H1 (cell line): ENCODE measurements at regions not wholly inside any gene's neighbourhood (a gene's known extent, or its start where the extent isn't known, plus 50 kb on each side); places are given as distances from the start of the nearest gene placed in this dataset.

Source experiments
- CBX5 ChIP-seq: fragments of 300-800, 300-1000 bp; sonication (generic); IDR thresholded peaks from 2 replicates; pipeline ENCODE4 v1.7.1; 2016; ENCODE audit warnings: antibody characterized with exemption, low read length, low read depth
- EP300 ChIP-seq, 2 experiments: IDR thresholded peaks; 1 replicate in 1 of 2; 2 replicates in 1 of 2; pipeline ENCODE4 v1.6.1; 2011 to 2012; ENCODE audit warnings: low read depth in 2 of 2, low read length in 2 of 2, mild to moderate bottlenecking in 2 of 2, borderline replicate concordance in 1 of 2, inconsistent platforms in 1 of 2, moderate library complexity in 1 of 2
- PHF8 ChIP-seq: fragments of 200-600 bp; sonication (generic); conservative IDR thresholded peaks from 2 replicates; pipeline ENCODE4 v1.7.1; 2012; ENCODE audit warnings: low read depth, mild to moderate bottlenecking, inconsistent platforms, low read length, moderate library complexity
- POLR2A ChIP-seq, 2 experiments: IDR thresholded peaks; 1 replicate in 1 of 2; 2 replicates in 1 of 2; pipeline ENCODE4 v1.6.1; 2011; ENCODE audit warnings: low read depth in 2 of 2, low read length in 2 of 2, mild to moderate bottlenecking in 2 of 2; ENCODE audit errors: control extremely low read depth in 1 of 2
- RXRA ChIP-seq: IDR thresholded peaks from 2 replicates; pipeline ENCODE4 v1.6.1; 2011; ENCODE audit warnings: low read depth, mild to moderate bottlenecking, low read length, moderate library complexity; ENCODE audit not compliant: insufficient read depth
- SRF ChIP-seq: IDR thresholded peaks from 2 replicates; pipeline ENCODE4 v1.6.1; 2011; ENCODE audit warnings: mild to moderate bottlenecking, low read depth, low read length, moderate library complexity
- TF ChIP-seq, protein P1 (sequence below): fragments of 300-600 bp; sonication (generic); IDR thresholded peaks from 2 replicates; pipeline ENCODE4 v1.7.1; 2012; ENCODE audit warnings: low read length, moderate library complexity, mild to moderate bottlenecking, inconsistent platforms; ENCODE audit not compliant: insufficient replicate concordance

DNA sequence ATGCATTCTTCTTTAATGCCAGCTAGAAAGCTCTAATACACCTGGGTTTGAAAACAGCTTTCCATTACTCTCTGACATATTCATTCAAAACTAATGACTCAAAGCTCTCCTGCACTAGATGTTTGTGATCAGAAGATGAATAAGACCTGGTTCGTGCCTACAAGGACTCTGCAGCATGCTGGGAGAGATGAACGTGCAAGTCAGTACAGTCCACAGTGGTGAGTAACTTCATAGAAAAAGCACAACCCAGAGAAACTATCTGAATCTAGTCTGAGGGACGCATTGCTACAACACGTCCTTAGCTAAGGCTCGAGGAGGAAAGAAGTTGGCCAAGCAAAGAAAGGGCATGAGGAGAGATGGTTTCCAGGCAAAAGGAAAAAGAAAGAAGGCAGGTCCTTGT, 234.3 kb downstream of the OSR1 start (continued):
- TF ChIP-seq, protein P1, sequence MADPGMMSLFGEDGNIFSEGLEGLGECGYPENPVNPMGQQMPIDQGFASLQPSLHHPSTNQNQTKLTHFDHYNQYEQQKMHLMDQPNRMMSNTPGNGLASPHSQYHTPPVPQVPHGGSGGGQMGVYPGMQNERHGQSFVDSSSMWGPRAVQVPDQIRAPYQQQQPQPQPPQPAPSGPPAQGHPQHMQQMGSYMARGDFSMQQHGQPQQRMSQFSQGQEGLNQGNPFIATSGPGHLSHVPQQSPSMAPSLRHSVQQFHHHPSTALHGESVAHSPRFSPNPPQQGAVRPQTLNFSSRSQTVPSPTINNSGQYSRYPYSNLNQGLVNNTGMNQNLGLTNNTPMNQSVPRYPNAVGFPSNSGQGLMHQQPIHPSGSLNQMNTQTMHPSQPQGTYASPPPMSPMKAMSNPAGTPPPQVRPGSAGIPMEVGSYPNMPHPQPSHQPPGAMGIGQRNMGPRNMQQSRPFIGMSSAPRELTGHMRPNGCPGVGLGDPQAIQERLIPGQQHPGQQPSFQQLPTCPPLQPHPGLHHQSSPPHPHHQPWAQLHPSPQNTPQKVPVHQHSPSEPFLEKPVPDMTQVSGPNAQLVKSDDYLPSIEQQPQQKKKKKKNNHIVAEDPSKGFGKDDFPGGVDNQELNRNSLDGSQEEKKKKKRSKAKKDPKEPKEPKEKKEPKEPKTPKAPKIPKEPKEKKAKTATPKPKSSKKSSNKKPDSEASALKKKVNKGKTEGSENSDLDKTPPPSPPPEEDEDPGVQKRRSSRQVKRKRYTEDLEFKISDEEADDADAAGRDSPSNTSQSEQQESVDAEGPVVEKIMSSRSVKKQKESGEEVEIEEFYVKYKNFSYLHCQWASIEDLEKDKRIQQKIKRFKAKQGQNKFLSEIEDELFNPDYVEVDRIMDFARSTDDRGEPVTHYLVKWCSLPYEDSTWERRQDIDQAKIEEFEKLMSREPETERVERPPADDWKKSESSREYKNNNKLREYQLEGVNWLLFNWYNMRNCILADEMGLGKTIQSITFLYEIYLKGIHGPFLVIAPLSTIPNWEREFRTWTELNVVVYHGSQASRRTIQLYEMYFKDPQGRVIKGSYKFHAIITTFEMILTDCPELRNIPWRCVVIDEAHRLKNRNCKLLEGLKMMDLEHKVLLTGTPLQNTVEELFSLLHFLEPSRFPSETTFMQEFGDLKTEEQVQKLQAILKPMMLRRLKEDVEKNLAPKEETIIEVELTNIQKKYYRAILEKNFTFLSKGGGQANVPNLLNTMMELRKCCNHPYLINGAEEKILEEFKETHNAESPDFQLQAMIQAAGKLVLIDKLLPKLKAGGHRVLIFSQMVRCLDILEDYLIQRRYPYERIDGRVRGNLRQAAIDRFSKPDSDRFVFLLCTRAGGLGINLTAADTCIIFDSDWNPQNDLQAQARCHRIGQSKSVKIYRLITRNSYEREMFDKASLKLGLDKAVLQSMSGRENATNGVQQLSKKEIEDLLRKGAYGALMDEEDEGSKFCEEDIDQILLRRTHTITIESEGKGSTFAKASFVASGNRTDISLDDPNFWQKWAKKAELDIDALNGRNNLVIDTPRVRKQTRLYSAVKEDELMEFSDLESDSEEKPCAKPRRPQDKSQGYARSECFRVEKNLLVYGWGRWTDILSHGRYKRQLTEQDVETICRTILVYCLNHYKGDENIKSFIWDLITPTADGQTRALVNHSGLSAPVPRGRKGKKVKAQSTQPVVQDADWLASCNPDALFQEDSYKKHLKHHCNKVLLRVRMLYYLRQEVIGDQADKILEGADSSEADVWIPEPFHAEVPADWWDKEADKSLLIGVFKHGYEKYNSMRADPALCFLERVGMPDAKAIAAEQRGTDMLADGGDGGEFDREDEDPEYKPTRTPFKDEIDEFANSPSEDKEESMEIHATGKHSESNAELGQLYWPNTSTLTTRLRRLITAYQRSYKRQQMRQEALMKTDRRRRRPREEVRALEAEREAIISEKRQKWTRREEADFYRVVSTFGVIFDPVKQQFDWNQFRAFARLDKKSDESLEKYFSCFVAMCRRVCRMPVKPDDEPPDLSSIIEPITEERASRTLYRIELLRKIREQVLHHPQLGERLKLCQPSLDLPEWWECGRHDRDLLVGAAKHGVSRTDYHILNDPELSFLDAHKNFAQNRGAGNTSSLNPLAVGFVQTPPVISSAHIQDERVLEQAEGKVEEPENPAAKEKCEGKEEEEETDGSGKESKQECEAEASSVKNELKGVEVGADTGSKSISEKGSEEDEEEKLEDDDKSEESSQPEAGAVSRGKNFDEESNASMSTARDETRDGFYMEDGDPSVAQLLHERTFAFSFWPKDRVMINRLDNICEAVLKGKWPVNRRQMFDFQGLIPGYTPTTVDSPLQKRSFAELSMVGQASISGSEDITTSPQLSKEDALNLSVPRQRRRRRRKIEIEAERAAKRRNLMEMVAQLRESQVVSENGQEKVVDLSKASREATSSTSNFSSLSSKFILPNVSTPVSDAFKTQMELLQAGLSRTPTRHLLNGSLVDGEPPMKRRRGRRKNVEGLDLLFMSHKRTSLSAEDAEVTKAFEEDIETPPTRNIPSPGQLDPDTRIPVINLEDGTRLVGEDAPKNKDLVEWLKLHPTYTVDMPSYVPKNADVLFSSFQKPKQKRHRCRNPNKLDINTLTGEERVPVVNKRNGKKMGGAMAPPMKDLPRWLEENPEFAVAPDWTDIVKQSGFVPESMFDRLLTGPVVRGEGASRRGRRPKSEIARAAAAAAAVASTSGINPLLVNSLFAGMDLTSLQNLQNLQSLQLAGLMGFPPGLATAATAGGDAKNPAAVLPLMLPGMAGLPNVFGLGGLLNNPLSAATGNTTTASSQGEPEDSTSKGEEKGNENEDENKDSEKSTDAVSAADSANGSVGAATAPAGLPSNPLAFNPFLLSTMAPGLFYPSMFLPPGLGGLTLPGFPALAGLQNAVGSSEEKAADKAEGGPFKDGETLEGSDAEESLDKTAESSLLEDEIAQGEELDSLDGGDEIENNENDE = no peak
- TF ChIP-seq EP300 (IDR thresholded peaks at IDR 0.05; ENCODE audit: borderline replicate concordance in 1 of 2, low read depth in 2 of 2, low read length in 2 of 2) = no peak
- TF ChIP-seq RXRA = no peak
- TF ChIP-seq CBX5 = no peak
- no peak for TF ChIP-seq SRF
- no peak for TF ChIP-seq POLR2A (IDR thresholded peaks at IDR 0.05; ENCODE audit: control extremely low read depth in 1 of 2, low read depth in 2 of 2, low read length in 2 of 2)
- TF ChIP-seq PHF8 = no peak
